Transverse colon (tissue), 4 donors: ENCODE measurements at regions not wholly inside any gene's neighbourhood (a gene's known extent, or its start where the extent isn't known, plus 50 kb on each side); places are given as distances from the start of the nearest gene placed in this dataset.

ENCODE experiments used
- CTCF ChIP-seq, 5 experiments: fragments of 200-600 bp in 3 of 5; fragments of 450-650 bp in 2 of 5; sonication (generic) in 3 of 5; IDR thresholded peaks; 1 replicate in 2 of 5; 2 replicates in 3 of 5; pipeline ENCODE4 v1.5.1; 2016 to 2017; ENCODE audit warnings: antibody characterized with exemption in 5 of 5, inconsistent platforms in 3 of 5, mild to moderate bottlenecking in 2 of 5, moderate library complexity in 1 of 5
- EP300 ChIP-seq: sonication (generic); formaldehyde crosslinking; IDR thresholded peaks from one replicate; pipeline ENCODE4 v1.6.1; 2017; ENCODE audit warnings: antibody characterized with exemption, low read depth
- POLR2AphosphoS5 ChIP-seq, 3 donors: sonication (generic); formaldehyde crosslinking; IDR thresholded peaks; one replicate each; pipeline ENCODE4 v1.6.1; 2016; ENCODE audit warnings: antibody characterized with exemption in 3 of 3

GRCh38 chr9:38137342-38137741 is 68.3 kb upstream of the SHB start:
- TF ChIP-seq CTCF (IDR thresholded peaks at IDR 0.05) (no peak), EP300 (no peak), POLR2AphosphoS5 (IDR thresholded peaks at IDR 0.05) (no peak)
